ENCODE measurements at regions not wholly inside any gene's neighbourhood (a gene's known extent, or its start where the extent isn't known, plus 50 kb on each side); places are given as distances from the start of the nearest gene placed in this dataset.

GRCh38 chr22:48346311-48346710, 1481.4 kb downstream of the BRD1 start:
- Histone ChIP-seq H3K36me3 (ENCODE audit: insufficient read depth, low read length) (no peaks in the 10 kb centered on the region), H3K4me3 (no peak overlapping the region), H3K27ac (no peak overlapping the region), H3K9ac (ENCODE audit: insufficient read length) (no peak overlapping the region), H3K9me3 (ENCODE audit: low read depth, low read length) (no peaks in the 10 kb centered on the region)
- no peak for DNase-seq (ENCODE audit: low read depth, low spot score)
- no peak for TF ChIP-seq EZH2 (IDR thresholded peaks at IDR 0.05)
- no peak for TF ChIP-seq POLR2AphosphoS5 (IDR thresholded peaks at IDR 0.05; ENCODE audit: borderline replicate concordance, low read depth, low read length)
- TF ChIP-seq FOXP2 (optimal IDR thresholded peaks at IDR 0.05; ENCODE audit: control extremely low read depth, extremely low read length, insufficient read depth), result no peak

- DNase-seq (ENCODE audit: low read depth, low spot score), result no peak
These were observed 1482.0 kb downstream of the BRD1 start for GRCh38 chr22:48345631-48346030.

GRCh38 chr22:48343461-48343860, 1484.2 kb downstream of the BRD1 start:
- Histone ChIP-seq H3K9ac (ENCODE audit: insufficient read length) (no peak overlapping the region), H3K9me3 (ENCODE audit: low read depth, low read length) (no peaks in the 10 kb centered on the region), H3K27ac (no peak overlapping the region; the same call in 1 of the 2 replicates), H3K36me3 (ENCODE audit: insufficient read depth, low read length) (no peaks in the 10 kb centered on the region), H3K4me3 (no peak overlapping the region)
- no peak for TF ChIP-seq POLR2AphosphoS5 (IDR thresholded peaks at IDR 0.05; ENCODE audit: borderline replicate concordance, low read depth, low read length)
- no peak for DNase-seq (ENCODE audit: low read depth, low spot score)

More at GRCh38 chr22:48345631-48346030, 1482.0 kb downstream of the BRD1 start:
- Histone ChIP-seq H3K27ac (no peak overlapping the region), H3K4me3 (no peak overlapping the region), H3K36me3 (ENCODE audit: insufficient read depth, low read length) (no peaks in the 10 kb centered on the region), H3K9ac (ENCODE audit: insufficient read length) (no peak overlapping the region), H3K9me3 (ENCODE audit: low read depth, low read length) (no peaks in the 10 kb centered on the region)
- TF ChIP-seq POLR2AphosphoS5 (IDR thresholded peaks at IDR 0.05; ENCODE audit: borderline replicate concordance, low read depth, low read length) (no peak), EZH2 (IDR thresholded peaks at IDR 0.05) (no peak), FOXP2 (optimal IDR thresholded peaks at IDR 0.05; ENCODE audit: control extremely low read depth, extremely low read length, insufficient read depth) (no peak)

- no peak overlapping the region for H3K4me3 ChIP-seq
- TF ChIP-seq POLR2AphosphoS5 (IDR thresholded peaks at IDR 0.05; ENCODE audit: borderline replicate concordance, low read depth, low read length) (no peak), FOXP2 (optimal IDR thresholded peaks at IDR 0.05; ENCODE audit: control extremely low read depth, extremely low read length, insufficient read depth) (no peak), EZH2 (IDR thresholded peaks at IDR 0.05) (no peak)
- no peak for DNase-seq (ENCODE audit: low read depth, low spot score)
- H3K27ac ChIP-seq, result no peak overlapping the region
- no peaks in the 10 kb centered on the region for H3K9me3 ChIP-seq (ENCODE audit: low read depth, low read length)
- H3K9ac ChIP-seq (ENCODE audit: insufficient read length), result no peak overlapping the region
- no peaks in the 10 kb centered on the region for H3K36me3 ChIP-seq (ENCODE audit: insufficient read depth, low read length)
These were observed 1484.9 kb downstream of the BRD1 start for GRCh38 chr22:48342732-48343131.

- Histone ChIP-seq H3K9ac (ENCODE audit: insufficient read length) (no peak overlapping the region), H3K9me3 (ENCODE audit: low read depth, low read length) (no peaks in the 10 kb centered on the region), H3K27ac (no peak overlapping the region), H3K36me3 (ENCODE audit: insufficient read depth, low read length) (no peaks in the 10 kb centered on the region), H3K4me3 (no peak overlapping the region)
- no peak for TF ChIP-seq EZH2 (IDR thresholded peaks at IDR 0.05)
- TF ChIP-seq FOXP2 (optimal IDR thresholded peaks at IDR 0.05; ENCODE audit: control extremely low read depth, extremely low read length, insufficient read depth), result no peak
- no peak for TF ChIP-seq POLR2AphosphoS5 (IDR thresholded peaks at IDR 0.05; ENCODE audit: borderline replicate concordance, low read depth, low read length)
- no peak for DNase-seq (ENCODE audit: low read depth, low spot score)
These were observed 1485.7 kb downstream of the BRD1 start for GRCh38 chr22:48342016-48342415.

- DNase-seq (ENCODE audit: low read depth, low spot score), result no peak
- Histone ChIP-seq H3K36me3 (ENCODE audit: insufficient read depth, low read length) (no peaks in the 10 kb centered on the region), H3K4me3 (peak overlapping the region; percentile 16), H3K9ac (ENCODE audit: insufficient read length) (no peak overlapping the region), H3K9me3 (ENCODE audit: low read depth, low read length) (no peaks in the 10 kb centered on the region), H3K27ac (no peak overlapping the region)
- TF ChIP-seq POLR2AphosphoS5 (IDR thresholded peaks at IDR 0.05; ENCODE audit: borderline replicate concordance, low read depth, low read length) (no peak), EZH2 (IDR thresholded peaks at IDR 0.05) (no peak), FOXP2 (optimal IDR thresholded peaks at IDR 0.05; ENCODE audit: control extremely low read depth, extremely low read length, insufficient read depth) (no peak)
These were observed 1486.7 kb downstream of the BRD1 start for GRCh38 chr22:48340727-48341709.

- no peak for DNase-seq (ENCODE audit: low read depth, low spot score)
- H3K4me3 ChIP-seq, result no peak overlapping the region
- no peak overlapping the region for H3K27ac ChIP-seq
- no peak overlapping the region for H3K9ac ChIP-seq (ENCODE audit: insufficient read length)
- H3K9me3 ChIP-seq (ENCODE audit: low read depth, low read length), result no peaks in the 10 kb centered on the region
- TF ChIP-seq EZH2 (IDR thresholded peaks at IDR 0.05) (no peak), POLR2AphosphoS5 (IDR thresholded peaks at IDR 0.05; ENCODE audit: borderline replicate concordance, low read depth, low read length) (no peak), FOXP2 (optimal IDR thresholded peaks at IDR 0.05; ENCODE audit: control extremely low read depth, extremely low read length, insufficient read depth) (no peak)
- no peaks in the 10 kb centered on the region for H3K36me3 ChIP-seq (ENCODE audit: insufficient read depth, low read length)
These were observed 1487.5 kb downstream of the BRD1 start for GRCh38 chr22:48340191-48340590.

GRCh38 chr22:48338793-48339705, 1488.6 kb downstream of the BRD1 start:
- Histone ChIP-seq H3K9ac (ENCODE audit: insufficient read length) (no peak overlapping the region), H3K4me3 (no peak overlapping the region), H3K36me3 (ENCODE audit: insufficient read depth, low read length) (no peaks in the 10 kb centered on the region), H3K9me3 (ENCODE audit: low read depth, low read length) (no peaks in the 10 kb centered on the region), H3K27ac (no peak overlapping the region)
- no peak for DNase-seq (ENCODE audit: low read depth, low spot score)
- TF ChIP-seq FOXP2 (optimal IDR thresholded peaks at IDR 0.05; ENCODE audit: control extremely low read depth, extremely low read length, insufficient read depth) (no peak), EZH2 (IDR thresholded peaks at IDR 0.05) (no peak), POLR2AphosphoS5 (IDR thresholded peaks at IDR 0.05; ENCODE audit: borderline replicate concordance, low read depth, low read length) (no peak)
